Suprapubic skin (tissue), 3 donors: ENCODE measurements at regions not wholly inside any gene's neighbourhood (a gene's known extent, or its start where the extent isn't known, plus 50 kb on each side); places are given as distances from the start of the nearest gene placed in this dataset.

ENCODE experiments used
- CTCF ChIP-seq, 2 donors: fragments of 200-600 bp in 1 of 2; fragments of 450-650 bp in 1 of 2; sonication (generic) in 1 of 2; IDR thresholded peaks; one replicate each; pipeline ENCODE4 v1.5.1; 2016 to 2019; ENCODE audit warnings: antibody characterized with exemption in 2 of 2, mild to moderate bottlenecking in 1 of 2, moderate library complexity in 1 of 2
- POLR2AphosphoS5 ChIP-seq, 3 donors: sonication (generic); formaldehyde crosslinking; IDR thresholded peaks; one replicate each; pipeline ENCODE4 v1.6.1; 2017; ENCODE audit warnings: antibody characterized with exemption in 3 of 3

GRCh38 chrX:20591246-20591645 lies 324.5 kb upstream of the RPS6KA3 start:
- TF ChIP-seq POLR2AphosphoS5 (IDR thresholded peaks at IDR 0.05) = no peak
- TF ChIP-seq CTCF (IDR thresholded peaks at IDR 0.05) = no peak
